H1 (cell line): ENCODE measurements at regions not wholly inside any gene's neighbourhood (a gene's known extent, or its start where the extent isn't known, plus 50 kb on each side); places are given as distances from the start of the nearest gene placed in this dataset.

Experiments
- KDM5A ChIP-seq: fragments of 200-600 bp; IDR thresholded peaks from 2 replicates; pipeline ENCODE4 v1.7.1; 2012; ENCODE audit warnings: mild to moderate bottlenecking, low read length, inconsistent platforms, mixed read lengths
- SUZ12 ChIP-seq: fragments of 200-600 bp; sonication (generic); IDR thresholded peaks from 2 replicates; pipeline ENCODE4 v1.6.1; 2012; ENCODE audit warnings: mild to moderate bottlenecking, inconsistent platforms, low read length, moderate library complexity, mixed read lengths

GRCh38 chr11:70763606-70764005 lies 365.3 kb downstream of the CTTN start (continued):
- TF ChIP-seq SUZ12 = no peak
- TF ChIP-seq KDM5A = no peak
